ENCODE measurements at regions not wholly inside any gene's neighbourhood (a gene's known extent, or its start where the extent isn't known, plus 50 kb on each side); places are given as distances from the start of the nearest gene placed in this dataset.

GRCh38 chr12:69090722-69091121, 148.6 kb upstream of the CPSF6 start:
- TF ChIP-seq CTCF (IDR thresholded peaks at IDR 0.05) (no peak), POLR2A (IDR thresholded peaks at IDR 0.05) (no peak)
